ENCODE measurements at regions not wholly inside any gene's neighbourhood (a gene's known extent, or its start where the extent isn't known, plus 50 kb on each side); places are given as distances from the start of the nearest gene placed in this dataset.
"Not testable (repeated sequence)": the region's sequence is repeated elsewhere in the genome, so short reads cannot be mapped to it uniquely, and the experiment has no call there.

DNA sequence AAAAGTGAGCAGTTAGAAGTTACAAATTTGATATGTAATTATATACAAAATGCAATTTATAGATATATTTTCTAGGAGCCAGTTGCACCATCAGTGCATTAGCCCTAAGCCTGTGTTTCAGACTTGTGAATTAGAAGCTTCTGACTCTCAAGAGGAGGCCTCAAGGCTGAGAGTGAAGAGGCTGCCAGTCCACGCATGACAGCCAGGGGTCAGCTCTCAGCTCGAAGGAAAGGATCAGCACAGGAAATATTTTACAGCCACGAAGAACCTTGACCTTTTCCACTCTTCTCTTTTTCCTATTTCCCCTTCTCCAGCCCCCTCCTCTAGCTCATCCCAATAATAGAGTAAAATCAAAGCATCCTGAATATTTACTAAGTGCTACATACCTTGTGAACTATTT lies 642.4 kb downstream of the TRIML1 start:
- no peak overlapping the region for H3K4me3 ChIP-seq
- H3K27ac ChIP-seq, result no peak overlapping the region

DNA sequence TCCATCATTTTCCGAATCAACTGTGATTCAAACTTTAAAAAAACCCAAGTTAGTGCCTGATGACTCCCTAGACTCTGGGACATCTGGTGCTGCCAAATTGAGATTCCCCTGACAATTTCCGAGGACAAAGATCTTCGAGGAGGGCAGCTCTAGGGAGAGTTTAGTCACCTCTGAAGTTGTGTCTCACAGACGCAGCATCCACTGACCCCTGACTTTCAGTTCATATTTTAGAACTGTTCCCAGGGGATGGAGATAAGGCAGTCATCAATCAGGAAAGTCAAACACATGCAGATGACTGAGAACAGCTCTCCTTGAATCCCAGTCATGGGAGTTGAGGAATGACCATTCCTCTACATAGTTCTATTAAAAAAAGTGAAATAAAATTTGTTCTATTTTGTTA lies 643.9 kb downstream of the TRIML1 start:
- Histone ChIP-seq H3K4me3 (no peak overlapping the region), H3K27ac (no peak overlapping the region)

DNA sequence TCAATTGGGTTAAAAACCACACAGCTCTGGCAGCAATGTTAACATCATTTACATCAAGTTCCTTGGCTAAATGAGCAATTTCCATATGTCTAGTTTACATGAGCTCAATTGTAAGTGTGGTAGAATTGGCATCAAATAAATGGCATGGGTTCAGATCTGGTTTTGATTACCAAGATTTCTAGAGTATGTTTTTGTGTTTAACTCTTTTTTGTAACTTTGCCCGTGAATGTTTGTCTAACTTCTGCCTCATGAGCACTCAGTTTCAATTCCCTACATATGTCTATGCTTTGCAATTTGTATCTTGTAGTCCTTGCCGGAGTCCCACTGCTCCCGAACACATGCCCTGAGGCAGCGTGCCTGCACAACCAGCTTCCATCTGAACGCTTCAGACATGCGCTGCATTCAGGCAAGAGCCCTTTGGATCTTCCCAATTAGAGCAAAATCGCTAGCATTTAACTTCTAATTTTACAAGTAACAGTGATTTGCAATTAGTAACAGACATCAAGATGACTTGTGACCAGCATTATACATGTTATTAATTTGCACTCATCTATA lies 644.4 kb downstream of the TRIML1 start:
- Histone ChIP-seq H3K27ac (no peak overlapping the region), H3K4me3 (no peak overlapping the region)

DNA sequence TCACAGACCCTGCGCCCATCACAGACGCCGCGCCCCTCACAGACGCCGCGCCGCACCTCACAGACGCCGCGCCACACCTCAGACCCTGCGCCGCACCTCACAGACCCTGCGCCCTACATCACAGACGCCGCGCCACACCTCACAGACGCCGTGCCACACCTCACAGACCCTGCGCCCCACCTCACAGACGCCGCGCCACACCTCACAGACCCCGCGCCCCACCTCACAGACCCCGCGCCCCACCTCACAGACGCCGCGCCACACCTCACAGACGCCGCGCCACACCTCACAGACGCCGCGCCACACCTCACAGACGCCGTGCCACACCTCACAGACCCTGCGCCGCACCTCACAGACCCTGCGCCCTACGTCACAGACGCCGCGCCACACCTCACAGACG lies 657.4 kb downstream of the TRIML1 start:
- not testable (repeated sequence) for H3K27ac ChIP-seq, H3K4me3 ChIP-seq

DNA sequence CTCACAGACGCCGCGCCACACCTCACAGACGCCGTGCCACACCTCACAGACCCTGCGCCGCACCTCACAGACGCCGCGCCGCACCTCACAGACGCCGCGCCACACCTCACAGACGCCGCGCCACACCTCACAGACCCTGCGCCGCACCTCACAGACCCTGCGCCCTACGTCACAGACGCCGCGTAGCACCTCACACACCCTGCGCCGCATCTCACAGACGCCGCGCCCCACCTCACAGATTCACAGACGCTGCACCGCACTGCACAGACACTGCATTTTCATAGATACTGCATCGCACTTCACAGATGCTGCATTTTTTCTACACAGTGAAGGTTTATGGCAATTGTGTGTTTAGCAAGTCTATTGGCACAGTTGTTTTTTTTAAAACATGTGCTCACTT lies 657.8 kb downstream of the TRIML1 start:
- H3K4me3 ChIP-seq, H3K27ac ChIP-seq: not testable (repeated sequence)

DNA sequence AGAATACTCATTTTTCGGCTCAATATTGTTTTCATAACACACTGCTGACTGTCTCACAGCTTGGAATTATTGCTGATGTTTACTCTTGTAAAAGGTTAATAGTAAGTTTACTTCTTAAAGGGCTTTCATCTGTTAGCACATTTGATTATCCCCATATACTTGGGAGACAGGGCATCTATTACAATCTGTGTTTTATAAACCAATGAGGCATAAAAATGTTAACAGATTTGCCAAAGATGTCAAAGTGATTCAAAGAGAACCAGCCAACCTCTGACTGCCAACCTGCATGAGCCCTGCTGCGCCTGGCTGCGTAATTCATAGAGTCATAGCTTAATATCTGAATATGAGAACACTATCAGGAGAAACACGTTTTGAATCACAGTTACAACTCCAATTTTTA lies 665.6 kb downstream of the TRIML1 start:
- Histone ChIP-seq H3K27ac (no peak overlapping the region), H3K4me3 (no peak overlapping the region)

DNA sequence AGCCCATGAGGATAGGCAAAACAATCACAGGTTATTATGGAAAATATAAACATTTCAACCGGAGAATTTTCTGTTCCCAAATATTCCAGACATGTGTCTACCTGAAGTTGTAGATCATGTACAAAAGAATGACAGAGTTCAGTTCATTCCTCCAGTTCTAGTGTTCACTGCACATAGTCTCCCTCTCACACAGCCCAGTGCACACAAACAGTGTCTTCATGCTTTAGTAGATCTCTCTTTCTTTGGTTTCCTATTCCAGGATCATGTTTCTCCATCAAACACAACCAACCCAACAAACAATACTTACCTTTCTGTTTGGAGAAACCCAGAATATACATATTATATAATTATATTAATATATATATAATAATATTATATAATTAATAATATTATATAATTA lies 671.9 kb downstream of the TRIML1 start:
- H3K27ac ChIP-seq, result no peak overlapping the region
- no peak overlapping the region for H3K4me3 ChIP-seq

DNA sequence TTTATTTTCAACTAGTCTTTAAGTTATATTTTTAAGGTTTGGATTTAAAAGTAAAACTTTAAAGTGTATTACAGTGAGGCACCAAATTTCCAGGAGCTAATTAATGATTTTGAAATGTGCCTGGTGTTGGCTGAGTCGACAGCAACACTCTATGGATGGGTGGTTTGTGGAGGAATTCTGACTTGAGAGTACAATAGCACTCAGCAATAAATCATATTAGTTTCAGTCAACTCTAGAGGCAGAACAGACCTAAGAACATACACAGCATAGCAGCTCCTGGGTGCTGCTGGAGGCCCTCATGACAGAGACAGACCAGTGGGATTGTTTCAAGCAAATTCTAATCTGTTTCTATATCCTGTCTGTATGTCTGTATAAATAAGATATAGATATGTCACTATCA lies 673.4 kb downstream of the TRIML1 start:
- Histone ChIP-seq H3K4me3 (no peak overlapping the region), H3K27ac (no peak overlapping the region)

DNA sequence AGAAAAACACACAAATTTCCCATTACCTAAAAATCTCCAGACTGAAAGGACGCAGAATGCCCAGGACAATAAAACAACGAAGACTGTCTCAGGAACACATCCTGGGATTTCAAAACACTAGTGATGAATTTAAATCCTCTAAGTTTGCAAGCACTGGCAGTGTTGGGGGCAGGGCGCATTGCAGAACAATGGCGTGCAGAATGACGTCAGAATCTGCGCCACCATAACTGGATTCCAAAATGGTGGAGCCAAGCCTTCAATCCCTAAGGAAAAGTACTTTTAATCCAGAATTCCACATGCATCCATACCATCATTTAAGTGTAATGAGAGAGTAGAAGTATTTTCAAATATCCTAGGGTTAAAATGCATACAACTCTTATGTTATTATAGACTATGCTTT lies 679.1 kb downstream of the TRIML1 start:
- no peak overlapping the region for H3K4me3 ChIP-seq
- no peak overlapping the region for H3K27ac ChIP-seq

DNA sequence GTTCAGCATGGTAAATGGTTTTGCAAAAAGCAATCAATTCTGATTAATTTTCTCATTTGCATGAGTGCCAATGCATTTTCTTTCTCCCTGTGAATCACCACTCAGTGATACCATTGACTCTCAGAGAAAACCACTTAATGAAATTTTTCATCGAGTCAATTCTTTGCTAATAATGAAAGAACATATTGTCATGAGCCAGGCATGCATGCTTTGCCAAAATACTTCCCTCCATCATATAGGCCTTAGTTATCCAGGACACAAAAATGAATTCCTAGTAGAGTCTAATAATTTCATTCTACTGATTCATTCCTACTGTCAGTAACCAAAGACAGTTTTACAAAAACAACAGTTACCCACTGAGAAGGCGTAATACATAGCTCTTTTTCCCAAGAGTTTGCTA lies 680.0 kb downstream of the TRIML1 start:
- Histone ChIP-seq H3K4me3 (no peak overlapping the region), H3K27ac (no peak overlapping the region)

DNA sequence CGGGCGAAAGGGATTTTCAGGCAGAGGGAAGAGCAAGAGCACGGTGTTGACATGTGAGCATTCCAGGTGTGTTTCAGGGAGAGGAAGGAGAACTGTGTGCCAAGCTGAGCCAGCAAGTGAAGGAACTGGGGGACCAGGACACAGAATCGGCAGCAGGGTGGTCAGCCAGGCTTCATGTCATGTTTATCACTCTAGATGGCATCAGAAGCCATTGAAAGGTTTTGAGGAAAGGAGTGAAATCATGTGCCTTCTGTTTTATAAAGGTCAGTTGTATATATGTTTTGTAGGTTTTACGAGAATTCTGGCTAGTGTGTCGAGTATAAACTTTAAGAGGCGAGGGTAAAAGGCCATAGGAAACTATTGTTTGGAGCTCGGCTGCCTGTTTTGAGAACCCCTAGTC lies 682.3 kb downstream of the TRIML1 start:
- Histone ChIP-seq H3K27ac (no peak overlapping the region), H3K4me3 (no peak overlapping the region)

DNA sequence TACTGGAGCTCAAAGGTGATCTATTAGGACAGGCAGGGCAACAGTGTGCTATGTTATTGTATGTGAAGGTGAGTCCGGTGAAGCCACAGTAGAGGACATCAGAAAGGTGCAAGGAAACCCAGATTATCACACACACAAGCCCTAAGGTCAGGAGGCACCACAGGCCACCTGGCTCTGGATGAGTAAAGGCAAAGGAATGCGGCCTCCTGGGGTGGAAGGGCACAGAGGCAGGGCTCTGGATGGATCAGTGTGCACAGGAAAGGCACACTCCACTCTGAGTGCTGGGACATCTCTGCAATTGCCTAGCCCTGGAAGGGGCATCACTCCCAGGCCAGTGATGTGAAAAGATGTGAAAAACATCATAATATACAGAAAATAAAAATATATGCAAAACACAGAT lies 683.5 kb downstream of the TRIML1 start:
- H3K4me3 ChIP-seq, result no peak overlapping the region
- no peak overlapping the region for H3K27ac ChIP-seq

DNA sequence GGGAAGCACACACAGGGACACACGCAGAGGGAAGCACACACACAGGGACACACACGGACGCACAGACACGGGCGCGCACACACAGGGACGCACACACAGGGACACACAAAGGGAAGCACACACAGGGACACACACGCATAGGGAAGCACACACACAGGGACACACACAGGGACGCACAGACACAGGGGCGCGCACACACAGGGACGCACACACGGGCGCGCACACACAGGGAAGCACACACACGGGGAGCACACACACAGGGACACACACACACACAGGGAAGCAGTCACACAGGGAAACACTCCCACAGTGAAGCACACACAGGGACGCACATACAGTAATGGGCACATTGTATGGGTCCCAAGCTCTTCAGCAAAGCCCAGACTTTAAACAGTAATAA lies 685.3 kb downstream of the TRIML1 start:
- no peak overlapping the region for H3K4me3 ChIP-seq
- no peak overlapping the region for H3K27ac ChIP-seq

DNA sequence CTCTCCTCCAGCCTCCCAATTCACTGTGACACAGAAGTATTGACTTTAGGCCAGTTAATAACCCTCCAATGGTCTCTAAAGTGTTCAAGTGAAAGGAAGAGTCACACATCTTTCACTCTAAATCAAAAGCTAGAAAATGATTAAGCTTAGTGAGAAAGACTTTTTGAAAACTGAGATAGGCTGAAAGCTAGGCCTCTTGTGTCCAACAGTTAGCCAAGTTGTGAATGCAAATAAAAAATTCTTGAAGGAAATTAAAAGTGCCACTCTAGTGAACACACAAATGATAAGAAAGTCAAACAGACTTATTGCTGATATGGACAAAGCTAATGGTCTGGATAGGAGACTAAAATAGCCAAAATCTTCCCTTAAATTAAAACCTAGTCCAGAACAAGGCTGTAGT lies 687.2 kb downstream of the TRIML1 start:
- no peak overlapping the region for H3K4me3 ChIP-seq
- no peak overlapping the region for H3K27ac ChIP-seq

DNA sequence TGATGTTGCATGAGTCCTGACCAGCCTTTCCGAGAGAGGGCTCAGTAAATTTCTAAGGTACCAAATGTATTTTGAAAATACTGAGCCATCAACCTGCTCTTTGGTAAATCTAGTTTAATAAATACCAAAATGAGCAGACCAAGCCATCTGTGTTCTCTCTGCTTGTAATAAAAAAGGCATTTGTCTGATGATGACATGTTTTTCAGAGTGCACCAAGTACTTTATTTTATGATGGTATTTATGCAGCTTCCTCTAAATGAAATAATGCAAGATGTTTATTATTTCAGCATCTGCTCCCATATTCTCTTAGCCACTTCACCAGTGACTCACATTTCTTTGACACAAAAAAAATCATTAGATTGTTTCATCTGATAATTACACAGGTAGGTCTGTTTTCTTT lies 700.5 kb downstream of the TRIML1 start:
- H3K4me3 ChIP-seq, result no peak overlapping the region

DNA sequence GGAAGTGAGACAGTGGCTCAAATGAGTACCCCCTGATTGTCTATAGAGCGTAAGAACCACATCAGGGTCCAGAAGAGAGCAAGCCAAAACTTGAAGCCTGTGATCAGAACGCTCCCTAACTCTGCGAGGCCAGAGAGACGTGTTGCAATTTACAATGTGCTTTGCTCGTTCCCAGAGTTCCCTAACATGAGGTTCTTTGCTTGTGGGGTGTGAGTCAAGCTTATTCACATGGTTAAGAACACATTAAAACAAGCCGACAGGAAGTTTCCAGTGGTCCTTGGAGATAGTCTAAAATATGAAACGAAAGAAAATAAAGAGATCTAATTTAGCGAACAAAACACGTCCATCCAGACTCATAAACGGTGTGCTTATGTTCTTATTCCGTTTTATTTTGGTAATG lies 702.3 kb downstream of the TRIML1 start:
- Histone ChIP-seq H3K27ac (no peak overlapping the region), H3K4me3 (no peak overlapping the region)

More for the DNA sequence above, 700.5 kb downstream of the TRIML1 start:
- H3K27ac ChIP-seq, result no peak overlapping the region

DNA sequence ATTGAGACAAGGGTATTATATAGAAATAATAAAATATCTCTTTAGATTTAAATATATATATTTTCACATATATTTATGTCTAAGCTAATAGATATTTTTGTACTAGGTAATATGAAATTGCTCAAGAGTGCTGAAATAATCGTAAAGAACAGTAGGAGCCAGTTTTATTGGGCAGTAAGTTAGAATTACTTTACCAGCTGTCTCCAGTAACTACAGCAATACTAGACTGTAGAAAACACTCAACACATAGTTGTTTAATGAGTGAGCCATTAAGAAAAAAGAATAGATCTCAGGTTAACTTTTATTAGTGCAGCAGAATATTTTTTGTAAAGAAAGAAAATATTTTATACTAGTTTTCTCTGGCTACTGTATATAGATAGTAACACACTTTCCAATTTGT lies 715.2 kb downstream of the TRIML1 start:
- Histone ChIP-seq H3K27ac (no peak overlapping the region), H3K4me3 (no peak overlapping the region)

DNA sequence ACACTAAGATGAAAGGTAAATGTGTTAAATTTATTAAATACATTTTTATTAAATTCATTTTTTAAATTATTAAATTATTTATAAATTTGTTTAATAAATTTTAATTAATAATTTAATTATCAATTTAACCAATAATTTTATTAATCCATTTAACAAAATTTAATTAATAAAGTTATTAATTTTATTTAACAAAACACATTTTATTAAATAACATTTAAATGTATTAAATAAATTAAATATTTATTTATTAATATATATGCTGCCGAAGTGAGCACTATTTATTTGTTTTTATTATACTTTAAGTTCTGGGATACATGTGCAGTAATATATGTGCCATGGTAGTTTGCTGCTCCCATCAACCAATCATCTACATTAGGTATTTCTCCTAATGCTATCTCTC lies 719.5 kb downstream of the TRIML1 start:
- Histone ChIP-seq H3K27ac (no peak overlapping the region), H3K4me3 (no peak overlapping the region)

DNA sequence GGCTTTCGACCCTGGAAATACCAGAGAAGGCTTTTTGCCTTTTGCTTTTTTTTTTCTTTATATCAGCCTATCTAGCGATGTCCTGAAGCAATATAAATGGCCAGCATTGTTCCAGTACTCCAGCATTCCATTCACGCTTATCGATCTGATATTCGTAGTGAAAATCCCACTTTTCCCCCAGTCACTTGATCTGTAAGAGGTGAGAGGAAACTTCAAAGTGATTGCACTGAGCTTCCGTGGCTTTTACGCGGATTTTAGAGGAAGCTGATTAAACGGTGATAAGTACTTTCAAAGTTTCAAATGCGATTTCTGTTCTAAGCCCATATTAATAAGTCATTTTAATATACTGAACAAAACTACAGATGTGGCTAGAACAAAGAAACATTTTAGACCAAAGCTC lies 725.5 kb downstream of the TRIML1 start:
- H3K4me3 ChIP-seq, result no peak overlapping the region
- H3K27ac ChIP-seq, result no peak overlapping the region

DNA sequence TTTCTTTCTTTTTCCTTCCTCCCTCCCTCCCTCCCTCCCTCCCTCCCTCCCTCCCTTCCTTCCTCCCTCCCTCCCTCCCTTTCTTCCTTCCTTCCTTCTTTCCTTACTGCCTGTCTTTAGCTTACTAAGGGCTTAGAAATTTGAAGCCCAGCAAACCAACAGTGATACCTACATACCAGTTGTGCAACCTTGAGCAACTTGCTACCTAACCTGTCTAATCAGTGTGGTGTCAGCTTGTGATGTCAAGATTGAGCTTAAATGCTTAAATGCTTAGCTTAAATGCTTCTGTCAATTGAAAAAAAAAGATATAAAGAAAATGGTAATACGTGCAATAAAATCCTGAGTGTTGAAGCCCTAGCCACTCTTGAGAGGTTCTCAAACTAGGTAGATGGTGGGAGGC lies 728.6 kb downstream of the TRIML1 start:
- no peak overlapping the region for H3K4me3 ChIP-seq
- H3K27ac ChIP-seq, result no peak overlapping the region

DNA sequence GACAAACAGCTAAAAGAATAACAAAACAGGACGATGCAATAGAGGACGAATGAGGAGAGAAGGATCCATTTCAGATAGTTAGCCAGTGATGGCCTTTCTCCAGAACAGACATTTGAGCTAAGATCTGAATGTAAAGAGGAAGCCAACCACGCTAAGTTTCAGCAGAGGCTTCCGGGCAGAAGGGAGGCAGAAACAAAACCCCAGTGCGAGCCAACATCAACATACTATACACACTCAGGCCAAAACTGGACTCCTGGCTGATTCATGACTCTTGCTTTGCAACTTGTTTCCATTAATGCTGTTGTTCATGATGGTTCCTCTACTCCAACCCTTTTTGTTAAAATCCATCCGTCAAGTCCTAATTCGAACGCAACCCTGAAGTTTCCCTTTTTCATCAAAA lies 730.3 kb downstream of the TRIML1 start:
- H3K4me3 ChIP-seq, result no peak overlapping the region
- no peak overlapping the region for H3K27ac ChIP-seq

DNA sequence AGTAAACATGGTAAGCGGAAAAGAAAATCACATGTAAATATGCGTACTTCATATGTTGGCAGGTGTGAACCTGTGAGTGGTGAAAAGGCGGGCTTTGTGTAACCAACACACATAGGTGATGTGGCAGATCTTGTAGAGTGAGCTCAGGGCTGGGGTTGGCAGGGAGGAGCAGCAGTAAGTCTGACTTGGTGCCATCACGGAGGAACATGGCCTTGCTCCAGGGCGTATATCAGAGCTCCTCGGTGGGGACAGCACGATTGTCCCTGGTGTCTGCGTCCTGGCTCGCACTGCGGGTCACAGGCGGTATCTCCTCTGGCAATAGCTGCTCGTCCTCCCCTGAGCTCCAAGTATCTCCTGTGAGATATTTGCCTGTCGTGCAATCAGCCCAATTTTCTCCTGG lies 733.6 kb downstream of the TRIML1 start:
- Histone ChIP-seq H3K27ac (no peak overlapping the region), H3K4me3 (no peak overlapping the region)

DNA sequence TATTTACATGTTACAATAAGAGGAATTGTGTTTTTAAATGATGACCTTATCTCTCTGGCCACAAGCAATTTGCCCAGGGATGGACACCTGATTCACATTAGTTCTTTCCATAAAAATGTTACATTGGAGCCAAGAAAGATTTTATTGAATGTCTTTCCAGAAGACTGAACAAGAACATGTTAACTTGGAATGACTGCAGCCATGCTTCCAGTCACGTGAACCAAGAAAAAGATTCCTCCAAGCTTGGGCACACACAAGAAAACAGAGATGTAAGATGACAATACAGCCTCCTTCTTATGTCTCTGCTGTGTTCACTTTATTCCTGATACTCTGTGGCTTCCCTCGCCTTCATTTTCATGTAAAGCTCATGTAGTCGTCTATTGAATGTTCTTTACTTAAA lies 737.6 kb downstream of the TRIML1 start:
- H3K4me3 ChIP-seq, result no peak overlapping the region
- no peak overlapping the region for H3K27ac ChIP-seq

All from skin epidermis (tissue), 12 donors.